BE2C (cell line): ENCODE measurements at regions not wholly inside any gene's neighbourhood (a gene's known extent, or its start where the extent isn't known, plus 50 kb on each side); places are given as distances from the start of the nearest gene placed in this dataset.

Experiments
- DNase-seq: peaks from one replicate; pipeline ENCODE4 v3.0.0-alpha.2; 2020
- H3K27me3 ChIP-seq: fragments of 250-450 bp; sonication (Bioruptor Pico); 2 replicates; pipeline ENCODE4 v1.5.1; 2020; ENCODE audit warnings: mild to moderate bottlenecking
- H3K36me3 ChIP-seq: fragments of 250-450 bp; sonication (Bioruptor Pico); 2 replicates; pipeline ENCODE4 v1.5.1; 2020; ENCODE audit warnings: mild to moderate bottlenecking
- H3K4me1 ChIP-seq: fragments of 250-450 bp; sonication (Bioruptor Pico); 2 replicates; pipeline ENCODE4 v1.5.1; 2020
- H3K4me3 ChIP-seq: 2 replicates; pipeline ENCODE4 v1.5.1; 2011; ENCODE audit warnings: low read depth, low read length
- H3K9me3 ChIP-seq: fragments of 250-450 bp; sonication (Bioruptor Pico); 2 replicates; pipeline ENCODE4 v1.5.1; 2020
- CTCF ChIP-seq: IDR thresholded peaks from 2 replicates; pipeline ENCODE4 v1.5.1; 2012; ENCODE audit warnings: mild to moderate bottlenecking, low read depth, low read length

- Histone ChIP-seq H3K4me1 (no peaks in the 10 kb centered on the region; the same call in 1 of the 2 replicates), H3K36me3 (no peaks in the 10 kb centered on the region), H3K9me3 (peaks cover 5% of the 10 kb centered on the region; the same call in 1 of the 2 replicates), H3K4me3 (no peak overlapping the region), H3K27me3 (no peaks in the 10 kb centered on the region)
- no peak for DNase-seq
- no peak for TF ChIP-seq CTCF
Observed at GRCh38 chr20:57950764-57951485, 241.1 kb upstream of the PMEPA1 start.

- Histone ChIP-seq H3K4me3 (no peak overlapping the region), H3K36me3 (no peaks in the 10 kb centered on the region), H3K9me3 (no peaks in the 10 kb centered on the region; the same call in 1 of the 2 replicates), H3K4me1 (no peaks in the 10 kb centered on the region), H3K27me3 (no peaks in the 10 kb centered on the region)
- no peak for TF ChIP-seq CTCF
- DNase-seq: no peak
Observed at GRCh38 chr20:57948180-57948955, 238.6 kb upstream of the PMEPA1 start.

- H3K9me3 ChIP-seq: no peaks in the 10 kb centered on the region; the same call in 1 of the 2 replicates
- no peak for TF ChIP-seq CTCF
- no peak for DNase-seq
- H3K36me3 ChIP-seq: no peaks in the 10 kb centered on the region
- H3K27me3 ChIP-seq: no peaks in the 10 kb centered on the region
- H3K4me1 ChIP-seq: no peaks in the 10 kb centered on the region
- H3K4me3 ChIP-seq: no peak overlapping the region
Observed at GRCh38 chr20:57947421-57948179, 237.8 kb upstream of the PMEPA1 start.

- DNase-seq: no peak
- H3K9me3 ChIP-seq: no peaks in the 10 kb centered on the region
- H3K27me3 ChIP-seq: no peaks in the 10 kb centered on the region
- H3K36me3 ChIP-seq: no peaks in the 10 kb centered on the region
- H3K4me1 ChIP-seq: no peaks in the 10 kb centered on the region
- H3K4me3 ChIP-seq: no peak overlapping the region
- TF ChIP-seq CTCF: no peak
Observed at GRCh38 chr20:57946559-57947315, 236.9 kb upstream of the PMEPA1 start.

GRCh38 chr20:57944988-57945387 is 235.2 kb upstream of the PMEPA1 start:
- no peaks in the 10 kb centered on the region for H3K36me3 ChIP-seq
- peaks cover 6% of the 10 kb centered on the region for H3K4me1 ChIP-seq
- DNase-seq: no peak
- no peak overlapping the region for H3K4me3 ChIP-seq
- no peak for TF ChIP-seq CTCF
- H3K9me3 ChIP-seq: no peaks in the 10 kb centered on the region
- no peaks in the 10 kb centered on the region for H3K27me3 ChIP-seq
